RWPE1 (cell line): ENCODE measurements at regions not wholly inside any gene's neighbourhood (a gene's known extent, or its start where the extent isn't known, plus 50 kb on each side); places are given as distances from the start of the nearest gene placed in this dataset.

Experiments used
- CTCF ChIA-PET: fragments of 350-600 bp; sonication (Branson Sonifier 250); formaldehyde crosslinking; extraction: SDS; loops from one replicate; lab custom pipeline; 2021; lab: Yijun Ruan, JAX
- POLR2A ChIA-PET: fragments of 400-600 bp; formaldehyde crosslinking; extraction: SDS; loops from one replicate; lab custom pipeline; 2020; ENCODE audit warnings: antibody characterized with exemption; ENCODE audit not compliant: low non-redundant PET; lab: Yijun Ruan, JAX
- DNase-seq: peaks from one replicate; pipeline ENCODE4 v3.0.0; 2012; ENCODE audit warnings: low spot score
- H3K27ac ChIP-seq: fragments of 450-650 bp; 2 replicates; pipeline ENCODE4 v1.5.1; 2017
- TF ChIP-seq, protein P1 (sequence below): fragments of 450-650 bp; conservative IDR thresholded peaks from 2 replicates; pipeline ENCODE4 v1.5.1; 2017; ENCODE audit warnings: low read depth, mild to moderate bottlenecking

DNA sequence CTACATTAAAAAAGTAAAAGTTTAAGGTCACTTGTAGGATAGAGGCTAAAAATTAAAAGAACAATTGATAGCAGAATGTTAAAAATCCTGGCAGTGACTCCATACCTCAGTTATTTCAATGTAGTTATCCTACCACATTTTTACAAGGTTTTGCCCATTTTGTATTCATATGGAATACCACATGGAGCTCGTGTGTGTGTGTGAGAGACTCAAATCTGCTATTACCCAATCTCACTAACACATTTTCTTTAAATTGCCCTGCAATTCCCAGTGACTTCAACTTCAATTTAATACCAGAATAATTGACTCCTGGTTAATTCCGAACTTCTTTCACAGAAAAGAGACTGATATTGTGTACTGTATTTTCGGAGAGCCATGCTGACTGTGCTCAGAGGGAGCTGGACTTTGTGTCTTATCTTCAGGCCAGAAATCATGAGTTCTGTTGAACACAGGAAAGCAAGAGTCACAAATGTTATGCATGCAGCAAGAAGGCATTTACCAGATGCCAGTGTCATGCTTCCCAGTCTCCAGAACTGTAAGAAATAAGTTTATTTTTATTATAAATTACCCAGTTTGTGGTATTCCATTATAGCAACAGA lies 529.0 kb upstream of the NECTIN3 start:
- no peak overlapping the region for H3K27ac ChIP-seq
- no peak for DNase-seq
- ChIA-PET POLR2A (no interaction called here), CTCF (no interaction called here)
- TF ChIP-seq, protein P1, sequence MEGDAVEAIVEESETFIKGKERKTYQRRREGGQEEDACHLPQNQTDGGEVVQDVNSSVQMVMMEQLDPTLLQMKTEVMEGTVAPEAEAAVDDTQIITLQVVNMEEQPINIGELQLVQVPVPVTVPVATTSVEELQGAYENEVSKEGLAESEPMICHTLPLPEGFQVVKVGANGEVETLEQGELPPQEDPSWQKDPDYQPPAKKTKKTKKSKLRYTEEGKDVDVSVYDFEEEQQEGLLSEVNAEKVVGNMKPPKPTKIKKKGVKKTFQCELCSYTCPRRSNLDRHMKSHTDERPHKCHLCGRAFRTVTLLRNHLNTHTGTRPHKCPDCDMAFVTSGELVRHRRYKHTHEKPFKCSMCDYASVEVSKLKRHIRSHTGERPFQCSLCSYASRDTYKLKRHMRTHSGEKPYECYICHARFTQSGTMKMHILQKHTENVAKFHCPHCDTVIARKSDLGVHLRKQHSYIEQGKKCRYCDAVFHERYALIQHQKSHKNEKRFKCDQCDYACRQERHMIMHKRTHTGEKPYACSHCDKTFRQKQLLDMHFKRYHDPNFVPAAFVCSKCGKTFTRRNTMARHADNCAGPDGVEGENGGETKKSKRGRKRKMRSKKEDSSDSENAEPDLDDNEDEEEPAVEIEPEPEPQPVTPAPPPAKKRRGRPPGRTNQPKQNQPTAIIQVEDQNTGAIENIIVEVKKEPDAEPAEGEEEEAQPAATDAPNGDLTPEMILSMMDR, result no peak

GRCh38 chr3:110544730-110545129 lies 526.9 kb upstream of the NECTIN3 start:
- POLR2A ChIA-PET, result no interaction called here
- no peak for DNase-seq
- CTCF ChIA-PET, result no interaction called here
- TF ChIP-seq, protein P1, result no peak
- no peak overlapping the region for H3K27ac ChIP-seq

DNA sequence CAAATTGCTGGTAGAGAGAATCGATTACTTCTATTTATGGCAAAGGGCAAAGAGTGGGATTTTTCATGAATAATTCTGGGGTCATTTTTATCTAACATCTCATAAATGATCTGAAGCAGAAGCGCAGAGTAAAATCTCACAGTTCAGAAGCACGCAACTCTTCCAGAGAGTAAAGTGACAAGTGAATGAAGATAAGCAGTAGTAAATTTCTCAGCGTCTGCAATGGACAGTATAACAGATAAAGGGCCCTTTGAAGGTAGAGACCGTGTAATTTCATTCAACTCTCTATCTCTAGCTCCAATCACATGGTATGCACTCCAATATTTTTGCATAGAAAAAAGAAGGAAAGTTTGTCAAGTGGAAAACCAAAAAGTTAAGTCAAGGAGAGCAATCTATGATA lies 521.1 kb upstream of the NECTIN3 start:
- POLR2A ChIA-PET, result no interaction called here

GRCh38 chr3:110562621-110563020 lies 509.0 kb upstream of the NECTIN3 start:
- ChIA-PET CTCF (no interaction called here), POLR2A (no interaction called here)
- no peak overlapping the region for H3K27ac ChIP-seq
- TF ChIP-seq, protein P1, result no peak
- no peak for DNase-seq

More for the DNA sequence above, 521.1 kb upstream of the NECTIN3 start:
- TF ChIP-seq, protein P1, result no peak
- H3K27ac ChIP-seq, result no peak overlapping the region
- CTCF ChIA-PET, result no interaction called here
- no peak for DNase-seq

- no peak for DNase-seq
- H3K27ac ChIP-seq, result no peak overlapping the region
- TF ChIP-seq, protein P1, result no peak
- POLR2A ChIA-PET, result no interaction called here
- CTCF ChIA-PET, result no interaction called here
These were observed 506.9 kb upstream of the NECTIN3 start for GRCh38 chr3:110564674-110565073.

DNA sequence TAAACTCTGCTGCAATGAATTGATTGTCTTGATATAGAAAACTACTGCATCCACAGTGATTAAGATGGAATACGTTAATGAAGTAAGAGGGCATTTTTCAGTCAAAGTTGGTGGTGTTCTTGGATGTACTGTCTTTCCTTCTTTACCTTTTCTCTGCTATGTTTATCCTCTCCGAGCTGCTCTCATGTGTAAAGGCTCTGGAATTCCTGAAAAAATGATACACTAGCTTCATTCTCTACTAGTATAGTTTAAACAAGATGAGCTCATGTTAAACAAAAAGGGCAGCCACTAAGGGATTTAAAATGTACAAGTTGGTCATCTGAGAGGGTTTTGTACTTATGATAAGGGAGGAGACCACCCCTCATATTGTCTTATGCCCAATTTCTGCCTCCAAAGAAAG lies 504.6 kb upstream of the NECTIN3 start:
- CTCF ChIA-PET, result interaction anchor here (0.6 to 1.1 kb wide), 2 partner anchors 10 to 513 kb away, joined by 3 read pairs; no protein-coding TSS in a partner anchor
- TF ChIP-seq, protein P1, result no peak
- no peak overlapping the region for H3K27ac ChIP-seq

More for the DNA sequence above, 504.6 kb upstream of the NECTIN3 start:
- DNase-seq, result no peak
- POLR2A ChIA-PET, result no interaction called here
